Activated CD8-positive, alpha-beta memory T cell treated with anti-CD3 and anti-CD28 coated beads for 36 hours (primary cell): ENCODE measurements at regions not wholly inside any gene's neighbourhood (a gene's known extent, or its start where the extent isn't known, plus 50 kb on each side); places are given as distances from the start of the nearest gene placed in this dataset.
"Not testable (repeated sequence)": the region's sequence is repeated elsewhere in the genome, so short reads cannot be mapped to it uniquely, and the experiment has no call there.

Experiments
- CTCF ChIA-PET: fragments of 350-600 bp; sonication (Branson Sonifier 250); formaldehyde crosslinking; loops from one replicate; lab custom pipeline; 2021; ENCODE audit warnings: antibody characterized with exemption; lab: Charles Lee
- POLR2A ChIA-PET: fragments of 350-600 bp; sonication (Branson Sonifier 250); formaldehyde crosslinking; loops from one replicate; lab custom pipeline; 2021; ENCODE audit warnings: antibody characterized with exemption; lab: Charles Lee

DNA sequence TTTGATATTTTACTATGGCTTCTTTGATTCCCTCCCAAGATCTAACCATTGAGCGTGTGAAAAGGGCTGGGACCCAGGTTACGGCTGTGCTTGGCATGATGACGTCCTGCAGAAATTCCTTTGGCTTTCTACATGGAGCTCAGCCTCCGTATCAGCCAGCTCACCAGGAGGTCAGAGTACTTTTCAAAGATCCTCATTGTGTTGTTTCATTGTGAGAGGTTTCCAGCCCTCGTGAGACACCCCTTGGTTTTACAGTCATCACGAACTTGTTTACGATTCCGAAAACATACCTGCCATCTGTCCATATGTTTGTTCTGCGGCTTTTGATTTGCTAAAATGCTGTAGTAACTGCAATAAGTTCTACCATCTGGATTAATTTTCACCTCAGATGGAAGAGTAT lies 453.1 kb downstream of the TMEM121 start:
- CTCF ChIA-PET = interaction anchor here (1.9 kb wide), 1 partner anchor 21 kb away, joined by 8 read pairs; no protein-coding TSS in a partner anchor
- POLR2A ChIA-PET = no interaction called here

DNA sequence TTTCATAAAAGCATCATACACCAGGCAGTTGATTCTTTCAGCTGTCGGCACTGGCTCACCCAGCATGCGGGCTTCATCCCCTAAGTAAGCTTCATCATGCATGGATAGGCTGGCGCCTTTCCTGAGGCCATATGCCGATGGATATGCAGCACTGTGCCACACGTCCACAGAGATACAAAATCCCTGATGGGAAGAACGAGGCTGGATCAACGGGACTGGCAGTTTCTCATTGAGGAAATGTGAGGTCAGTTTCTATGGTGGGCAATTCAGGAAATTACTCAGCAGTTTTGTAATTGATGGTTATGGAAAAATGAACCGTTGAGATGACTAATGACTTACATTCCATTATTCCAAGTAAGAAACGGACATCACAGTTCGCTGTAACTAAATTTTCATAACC lies 453.8 kb downstream of the TMEM121 start:
- CTCF ChIA-PET = interaction anchor here (1.9 kb wide), 1 partner anchor 21 kb away, joined by 8 read pairs; no protein-coding TSS in a partner anchor
- POLR2A ChIA-PET = no interaction called here

DNA sequence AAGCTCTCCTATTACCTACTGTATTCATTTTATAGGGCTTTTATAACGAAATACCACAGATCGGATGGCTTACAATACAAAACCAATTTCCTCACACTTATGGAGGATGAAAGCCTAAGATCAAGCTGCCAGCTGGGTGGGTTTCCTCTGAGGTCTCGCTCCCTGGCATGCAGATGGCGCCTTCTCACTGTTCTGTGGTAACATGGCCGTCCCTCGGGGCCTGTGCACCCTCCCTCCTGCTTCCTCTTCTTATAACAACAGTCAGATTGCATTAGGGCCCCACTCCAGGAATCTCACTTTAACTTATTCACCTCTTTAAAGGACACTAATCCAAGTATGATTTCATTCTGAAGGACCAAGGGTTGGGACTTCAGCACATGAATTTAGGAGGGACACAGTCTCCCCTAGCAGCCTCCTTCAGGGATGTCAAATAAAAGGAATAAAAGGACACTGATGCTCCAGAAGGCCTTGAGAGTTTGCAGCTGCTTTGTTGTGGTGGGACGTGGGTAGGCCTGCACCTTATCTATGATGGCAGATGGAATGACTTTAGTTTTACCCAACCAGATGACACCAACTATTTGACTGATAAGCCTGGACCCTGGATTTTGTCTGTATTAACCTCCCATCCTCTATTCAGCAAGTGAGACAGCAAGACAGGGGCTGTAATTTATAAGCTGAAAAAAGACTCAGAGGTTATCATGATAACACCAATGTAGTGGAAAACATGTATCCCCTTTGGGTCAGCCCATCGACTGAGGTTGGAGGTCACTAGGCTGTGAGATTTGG lies 455.3 kb downstream of the TMEM121 start:
- POLR2A ChIA-PET = not testable (repeated sequence)
- CTCF ChIA-PET = interaction anchor here (1.0 to 1.6 kb wide), 3 partner anchors 19 to 113 kb away, joined by 3 to 5 read pairs (median 4); no protein-coding TSS in a partner anchor

DNA sequence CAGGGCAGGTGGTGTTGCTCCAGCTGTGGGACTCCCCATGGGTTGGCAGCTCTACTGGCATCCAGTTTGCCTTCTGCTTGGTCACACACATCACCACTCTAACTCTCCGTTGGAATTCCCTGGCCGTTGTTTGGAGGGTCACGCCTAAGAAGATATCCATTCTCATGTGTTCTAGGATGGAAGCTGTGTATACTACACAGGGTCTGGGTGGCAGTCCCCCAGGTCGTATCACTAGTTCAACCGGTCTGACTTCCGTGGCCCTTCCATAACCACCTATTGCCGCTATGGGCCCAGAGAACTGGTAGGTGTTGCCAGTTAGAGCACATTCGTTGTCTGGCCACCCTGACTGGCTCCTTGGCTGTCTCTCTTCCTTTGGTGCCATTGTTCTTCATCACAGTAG lies 456.3 kb downstream of the TMEM121 start:
- POLR2A ChIA-PET = no interaction called here
- CTCF ChIA-PET = interaction anchor here (1.0 to 1.6 kb wide), 3 partner anchors 18 to 112 kb away, joined by 3 to 5 read pairs (median 4); no protein-coding TSS in a partner anchor

DNA sequence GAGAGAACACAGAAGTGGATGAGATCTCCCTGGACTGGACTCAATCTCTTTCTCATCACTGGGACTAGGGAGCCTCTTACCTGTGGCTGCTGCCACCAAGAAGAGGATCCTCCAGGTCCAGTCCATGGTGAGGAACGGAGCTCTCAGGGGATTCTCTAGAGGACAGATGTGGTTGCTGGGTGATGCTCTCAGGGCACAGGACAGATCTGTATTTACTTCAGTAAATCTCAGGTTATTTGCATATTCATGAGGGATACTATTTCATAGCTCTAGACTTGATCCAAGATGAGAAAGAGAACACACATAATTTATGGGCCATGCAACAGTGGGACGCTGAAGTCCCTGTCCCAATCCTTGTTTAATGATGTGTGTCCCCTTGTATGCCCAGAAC lies 460.5 kb downstream of the TMEM121 start:
- ChIA-PET CTCF (interaction anchor here (1.2 to 1.3 kb wide), 3 partner anchors 13 to 18 kb away, joined by 3 to 7 read pairs (median 5); no protein-coding TSS in a partner anchor), POLR2A (no interaction called here)

DNA sequence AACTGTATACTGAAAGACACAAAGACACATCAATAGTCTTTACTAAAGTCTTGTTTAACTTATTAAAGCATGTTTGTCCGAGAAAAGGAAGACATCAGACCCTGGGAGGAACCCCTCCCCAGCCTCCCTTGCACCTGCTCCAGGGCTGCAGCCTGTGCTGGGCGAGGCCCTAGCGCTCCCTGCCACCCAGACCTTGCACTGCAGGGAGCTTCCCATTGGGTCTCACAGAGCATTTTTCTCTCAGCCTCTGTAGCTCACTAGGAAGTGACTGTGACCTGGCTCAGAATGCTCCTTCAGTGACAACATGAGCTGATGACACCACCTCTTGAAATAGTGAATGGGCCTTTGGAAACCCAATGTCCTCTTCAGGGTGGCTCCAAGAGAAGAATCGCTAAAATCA lies 461.2 kb downstream of the TMEM121 start:
- POLR2A ChIA-PET = no interaction called here
- CTCF ChIA-PET = interaction anchor here (1.3 to 2.4 kb wide), 3 partner anchors 12 to 14 kb away, joined by 5 to 10 read pairs (median 5); no protein-coding TSS in a partner anchor

DNA sequence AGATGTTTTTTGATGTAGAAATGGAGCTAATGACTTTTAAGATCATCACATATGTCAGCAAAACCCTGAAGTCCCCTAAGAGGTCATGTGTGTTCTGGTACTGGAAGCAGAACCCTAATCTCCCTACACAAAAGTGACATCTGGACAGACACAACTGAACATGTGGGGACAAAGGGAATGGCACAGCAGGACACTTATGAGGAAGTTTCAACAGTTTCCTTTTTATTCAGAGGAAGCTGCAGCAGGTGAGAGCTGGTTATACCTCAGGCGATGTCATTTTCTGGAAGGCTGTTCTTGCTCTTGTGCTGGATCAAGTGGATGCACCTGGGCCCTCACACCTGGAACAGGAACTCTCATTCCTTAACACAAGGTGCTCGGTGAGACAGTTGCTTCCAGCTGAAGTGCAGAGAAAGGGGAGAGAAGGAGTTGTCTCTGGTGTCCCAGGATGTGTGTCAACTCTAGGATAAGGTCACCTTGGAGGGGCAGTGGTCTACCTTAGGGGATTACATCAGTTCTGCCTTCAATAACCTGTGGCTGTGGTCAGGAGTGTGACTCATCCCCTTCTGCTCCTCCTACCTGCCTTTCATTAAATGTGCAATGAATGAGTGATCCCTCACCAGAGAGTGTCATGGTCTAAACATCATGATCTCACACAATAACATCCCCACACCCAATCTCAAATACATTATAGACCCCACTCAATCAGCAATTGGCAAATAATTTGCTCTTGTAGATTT lies 463.4 kb downstream of the TMEM121 start:
- POLR2A ChIA-PET = no interaction called here
- CTCF ChIA-PET = interaction anchor here (0.9 to 2.4 kb wide), 4 partner anchors 9 to 71 kb away, joined by 3 to 10 read pairs (median 4); no protein-coding TSS in a partner anchor

DNA sequence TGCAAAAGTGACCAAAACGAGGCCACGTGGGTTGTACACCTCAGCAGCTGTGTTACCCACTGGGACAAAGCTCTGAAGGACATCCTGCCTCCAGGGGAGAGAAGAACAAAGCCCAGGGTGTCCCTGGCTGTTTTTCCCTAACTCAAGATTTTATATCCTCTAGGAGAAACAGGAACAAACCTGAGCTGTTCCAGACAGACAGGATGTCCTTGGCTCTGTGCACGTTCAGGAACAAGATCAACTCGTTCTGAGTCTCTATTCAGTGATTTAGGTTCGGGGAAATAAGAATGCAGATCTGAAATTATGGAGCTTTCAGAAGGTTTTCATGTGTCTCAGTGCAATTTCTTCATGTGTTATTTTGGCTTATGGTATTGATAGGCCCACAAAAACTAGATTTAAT lies 465.3 kb downstream of the TMEM121 start:
- POLR2A ChIA-PET, CTCF ChIA-PET: not testable (repeated sequence)

DNA sequence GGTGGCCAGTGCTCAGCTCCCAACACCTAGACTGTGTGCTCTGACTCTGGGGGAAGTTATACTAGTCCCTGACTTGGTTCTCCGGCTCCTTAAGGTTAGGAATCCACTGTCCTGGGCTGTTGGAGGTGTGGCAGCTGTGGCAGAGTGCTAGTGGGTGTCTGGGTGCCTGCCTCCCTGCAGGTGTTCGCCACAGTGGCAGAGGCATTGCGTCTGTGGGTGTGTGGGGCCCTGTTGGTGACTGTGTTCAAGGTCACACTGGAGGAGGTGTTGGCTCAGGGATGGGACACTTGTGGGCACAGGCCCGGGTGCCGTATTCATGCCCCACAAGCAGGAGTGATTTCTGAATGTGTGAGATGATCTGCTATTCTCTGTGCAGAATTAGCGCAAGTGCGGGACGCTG lies 467.4 kb downstream of the TMEM121 start:
- POLR2A ChIA-PET = no interaction called here
- CTCF ChIA-PET = interaction anchor here (0.6 to 1.0 kb wide), 2 partner anchors 18 to 20 kb away, joined by 3 to 4 read pairs; no protein-coding TSS in a partner anchor

DNA sequence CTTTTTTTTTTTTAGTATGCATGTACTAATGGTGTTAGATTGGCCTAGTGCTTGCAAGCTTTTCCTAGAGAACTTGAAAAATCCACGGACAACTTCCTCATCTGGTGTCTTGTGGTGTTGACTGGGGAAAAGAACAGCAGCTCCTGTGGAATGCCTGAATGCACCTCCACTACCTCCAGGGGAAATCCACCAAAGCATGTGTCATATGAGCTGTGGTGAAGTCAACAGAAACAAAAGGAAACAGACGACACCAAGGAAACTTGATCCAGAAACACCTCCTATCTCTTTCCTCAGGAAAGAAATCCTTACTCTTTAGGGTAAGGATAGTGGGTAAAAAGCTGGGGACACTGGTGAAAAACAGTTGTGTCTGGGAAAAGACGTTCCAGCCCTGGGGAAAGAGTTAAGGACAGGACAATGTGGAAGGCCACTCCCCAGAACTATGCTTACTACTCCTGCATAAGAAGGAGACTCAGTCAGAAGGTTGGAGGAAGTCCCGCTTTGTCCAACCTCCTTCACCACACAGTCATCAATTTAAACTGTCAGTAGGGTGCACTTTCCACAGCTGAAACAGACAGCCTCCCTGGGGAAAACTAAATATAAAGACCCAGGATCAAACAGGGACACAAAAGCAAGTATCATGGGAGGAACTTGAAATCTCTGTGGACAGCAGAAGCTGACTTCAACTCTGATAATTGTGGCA lies 468.8 kb downstream of the TMEM121 start:
- POLR2A ChIA-PET = not testable (repeated sequence)
- CTCF ChIA-PET = interaction anchor here (1.0 kb wide), 1 partner anchor 99 kb away, joined by 3 read pairs; no protein-coding TSS in a partner anchor

DNA sequence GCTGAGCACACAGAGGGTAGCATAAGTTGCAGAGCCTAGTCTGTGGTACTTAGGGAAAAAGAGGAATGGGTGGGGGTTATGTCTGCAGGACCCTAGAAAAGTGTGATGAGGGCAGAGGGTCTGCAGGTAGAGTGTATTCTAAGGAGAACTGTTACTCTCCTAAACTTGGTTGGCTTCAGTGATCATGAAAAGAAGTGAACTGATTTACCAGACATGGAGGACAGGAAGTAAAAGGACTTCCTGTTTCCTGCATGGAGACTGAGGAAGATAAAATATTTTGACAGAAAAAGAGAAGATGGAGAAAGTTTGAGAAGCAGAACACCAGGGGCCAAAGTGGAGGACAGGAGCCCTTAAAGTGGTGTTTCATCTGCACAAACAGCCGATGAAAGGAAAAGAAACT lies 472.2 kb downstream of the TMEM121 start:
- POLR2A ChIA-PET = not testable (repeated sequence)
- CTCF ChIA-PET = interaction anchor here (0.6 kb wide), 2 partner anchors 10 to 31 kb away, joined by 3 to 4 read pairs; no protein-coding TSS in a partner anchor

DNA sequence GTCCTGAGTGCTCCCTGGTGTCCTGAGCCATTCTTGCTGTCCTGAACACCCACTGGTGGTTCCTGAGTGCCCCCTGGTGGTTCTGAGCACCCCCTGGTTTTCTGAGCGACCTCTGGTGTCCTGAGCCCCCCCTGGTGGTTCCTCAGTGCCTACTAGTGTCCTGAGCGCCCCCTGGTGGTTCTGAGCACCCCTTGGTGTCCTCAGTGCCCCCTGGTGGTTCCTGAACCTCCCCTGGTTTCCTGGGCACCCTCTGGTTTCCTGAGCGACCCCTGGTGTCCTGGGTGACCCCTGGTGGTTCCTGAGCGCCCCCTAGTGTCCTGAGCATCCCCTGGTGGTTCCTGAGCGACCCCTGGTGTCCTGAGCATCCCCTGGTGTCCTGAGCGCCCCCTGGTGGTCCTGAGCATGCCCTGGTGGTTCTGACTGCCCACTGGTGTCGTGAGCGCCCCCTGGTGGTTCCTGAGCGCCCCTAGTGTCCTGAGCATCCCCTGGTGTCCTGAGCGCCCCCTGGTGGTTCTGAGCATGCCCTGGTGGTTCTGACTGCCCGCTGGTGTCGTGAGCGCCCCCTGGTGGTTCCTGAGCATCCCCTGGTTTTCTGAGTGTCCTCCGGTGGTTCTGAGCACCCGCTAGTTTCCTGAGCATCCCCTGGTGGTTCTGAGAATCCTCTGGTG lies 473.1 kb downstream of the TMEM121 start:
- POLR2A ChIA-PET = no interaction called here
- CTCF ChIA-PET = interaction anchor here (0.6 to 2.8 kb wide), 6 partner anchors 11 to 290 kb away, joined by 3 to 22 read pairs (median 4); no protein-coding TSS in a partner anchor

DNA sequence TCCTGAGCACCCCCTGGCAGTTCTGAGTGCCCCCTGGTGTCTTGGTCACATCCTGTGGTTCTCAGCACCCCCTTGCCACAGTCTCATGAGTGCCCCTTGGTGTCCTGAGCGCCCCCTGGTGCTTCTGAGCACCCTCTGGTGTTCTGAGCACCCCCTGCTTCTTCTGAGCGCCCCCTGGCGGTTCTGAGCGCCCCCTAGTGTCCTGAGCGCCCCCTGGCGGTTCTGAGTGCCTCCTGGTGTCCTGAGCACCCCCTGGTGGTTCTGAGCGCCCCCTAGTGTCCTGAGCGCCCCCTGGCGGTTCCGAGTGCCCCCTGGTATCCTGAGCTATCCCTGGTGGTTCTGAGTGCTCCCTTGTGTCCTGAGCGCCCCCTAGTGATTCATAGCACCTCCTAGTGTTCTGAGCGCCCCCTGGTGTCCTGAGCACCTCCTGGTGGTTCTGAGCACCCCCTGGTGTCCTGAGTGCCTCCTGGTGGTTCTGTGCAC lies 473.7 kb downstream of the TMEM121 start:
- ChIA-PET CTCF (interaction anchor here (0.7 to 2.8 kb wide), 8 partner anchors 18 to 290 kb away, joined by 3 to 22 read pairs (median 4); no protein-coding TSS in a partner anchor), POLR2A (interaction anchor here (0.6 kb wide), 1 partner anchor 12 kb away, joined by 3 read pairs; no protein-coding TSS in a partner anchor)

DNA sequence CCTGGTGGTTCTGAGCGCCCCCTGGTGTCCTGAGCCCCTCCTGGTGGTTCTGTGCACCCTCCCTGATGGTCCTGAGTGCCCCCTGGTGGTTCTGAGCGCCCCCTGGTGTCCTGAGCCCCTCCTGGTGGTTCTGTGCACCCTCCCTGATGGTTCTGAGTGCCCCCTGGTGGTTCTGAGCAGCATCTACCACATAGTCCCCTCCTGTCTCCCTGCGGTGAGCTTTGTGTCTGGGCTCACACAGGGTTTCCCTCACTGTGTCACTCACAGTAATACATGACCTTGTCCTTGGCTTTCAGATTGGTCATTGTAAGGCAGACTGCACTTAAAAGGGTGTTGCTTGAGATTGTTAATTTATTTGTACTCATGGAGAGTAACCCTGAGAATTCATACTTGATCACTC lies 474.9 kb downstream of the TMEM121 start:
- POLR2A ChIA-PET = not testable (repeated sequence)
- CTCF ChIA-PET = interaction anchor here (0.6 to 2.8 kb wide), 19 partner anchors 8 to 325 kb away, joined by 3 to 22 read pairs (median 4); no protein-coding TSS in a partner anchor

DNA sequence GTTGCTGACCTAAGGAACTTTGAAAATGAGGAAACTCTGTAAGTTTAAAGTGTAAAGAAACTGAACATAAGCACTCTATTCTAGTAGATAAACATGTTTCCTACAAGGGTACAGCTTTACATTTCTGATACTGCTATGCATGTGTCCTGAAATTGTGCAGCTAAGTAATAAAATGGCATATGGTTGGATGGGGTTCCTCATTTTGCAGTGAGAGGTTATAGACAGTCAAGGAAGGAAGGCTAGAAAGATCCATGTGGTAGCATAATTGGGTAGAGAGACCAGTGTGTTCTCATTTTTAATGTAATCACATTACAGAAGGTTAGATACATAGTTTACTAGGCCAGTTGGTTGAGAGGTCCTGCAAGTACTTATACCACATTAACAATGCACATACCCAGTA lies 477.0 kb downstream of the TMEM121 start:
- CTCF ChIA-PET = no interaction called here
- POLR2A ChIA-PET = no interaction called here

DNA sequence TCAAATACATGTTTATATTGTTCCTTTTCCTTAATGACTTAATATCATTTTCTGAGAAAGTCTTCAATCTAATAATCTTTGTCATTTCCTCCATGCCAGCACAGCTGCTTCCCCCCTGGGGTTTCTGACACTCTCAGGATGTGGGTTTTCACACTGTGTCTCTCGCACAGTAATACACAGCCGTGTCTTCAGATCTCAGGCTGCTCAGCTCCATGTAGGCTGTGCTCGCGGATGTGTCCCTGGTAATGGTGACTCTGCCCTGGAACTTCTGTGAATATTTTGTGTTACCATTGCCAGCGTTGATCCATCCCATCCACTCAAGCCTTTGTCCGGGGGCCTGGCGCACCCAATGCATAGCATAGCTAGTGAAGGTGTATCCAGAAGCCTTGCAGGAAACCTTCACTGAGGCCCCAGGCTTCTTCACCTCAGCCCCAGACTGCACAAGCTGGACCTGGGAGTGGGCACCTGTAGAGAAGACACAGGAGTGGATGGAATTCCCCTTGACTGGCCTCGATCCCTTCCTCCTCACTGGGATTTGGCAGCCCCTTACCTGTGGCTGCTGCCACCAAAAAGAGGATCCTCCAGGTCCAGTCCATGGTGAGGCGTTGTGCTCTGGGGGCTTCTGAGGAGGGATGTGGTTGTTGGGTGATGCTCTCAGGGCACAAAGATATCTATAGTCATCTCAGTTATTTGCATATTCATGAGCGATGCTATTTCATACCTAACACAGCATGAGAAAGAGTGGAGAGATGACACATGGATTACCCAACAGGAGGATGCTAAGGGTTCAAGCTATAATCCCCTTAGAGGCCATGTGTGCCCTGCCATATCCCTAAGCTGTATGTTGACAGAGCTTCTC lies 478.8 kb downstream of the TMEM121 start:
- POLR2A ChIA-PET = not testable (repeated sequence)
- CTCF ChIA-PET = interaction anchor here (1.4 to 1.5 kb wide), 3 partner anchors 8 to 31 kb away, joined by 3 to 9 read pairs (median 4); no protein-coding TSS in a partner anchor

DNA sequence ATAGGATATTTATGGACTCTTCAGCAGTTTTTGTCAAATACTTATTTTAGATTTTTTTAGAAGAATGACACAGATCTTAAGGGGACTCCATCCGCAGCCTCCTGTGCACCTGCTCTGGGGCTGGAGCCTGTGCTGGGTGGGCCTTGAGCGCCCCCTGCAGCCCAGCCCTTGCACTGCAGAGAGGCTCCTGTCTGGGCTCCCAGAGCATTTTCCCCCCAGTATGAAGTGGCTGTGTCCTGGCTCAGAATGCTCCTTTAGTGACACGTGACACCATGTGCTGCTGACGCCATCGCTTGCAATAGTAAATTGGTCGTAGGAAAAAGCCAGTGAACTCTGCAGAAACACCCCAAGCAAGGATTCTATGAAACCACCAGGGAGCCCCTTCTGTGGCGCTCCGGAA lies 479.7 kb downstream of the TMEM121 start:
- POLR2A ChIA-PET = interaction anchor here (0.7 kb wide), 1 partner anchor 141 kb away, joined by 3 read pairs; no protein-coding TSS in a partner anchor

More for the DNA sequence above, 479.7 kb downstream of the TMEM121 start:
- CTCF ChIA-PET = interaction anchor here (1.5 kb wide), 1 partner anchor 8 kb away, joined by 9 read pairs; no protein-coding TSS in a partner anchor
